ENCODE measurements at regions not wholly inside any gene's neighbourhood (a gene's known extent, or its start where the extent isn't known, plus 50 kb on each side); places are given as distances from the start of the nearest gene placed in this dataset.

- TF ChIP-seq POLR2A (IDR thresholded peaks at IDR 0.05) = no peak
- TF ChIP-seq, protein P1, sequence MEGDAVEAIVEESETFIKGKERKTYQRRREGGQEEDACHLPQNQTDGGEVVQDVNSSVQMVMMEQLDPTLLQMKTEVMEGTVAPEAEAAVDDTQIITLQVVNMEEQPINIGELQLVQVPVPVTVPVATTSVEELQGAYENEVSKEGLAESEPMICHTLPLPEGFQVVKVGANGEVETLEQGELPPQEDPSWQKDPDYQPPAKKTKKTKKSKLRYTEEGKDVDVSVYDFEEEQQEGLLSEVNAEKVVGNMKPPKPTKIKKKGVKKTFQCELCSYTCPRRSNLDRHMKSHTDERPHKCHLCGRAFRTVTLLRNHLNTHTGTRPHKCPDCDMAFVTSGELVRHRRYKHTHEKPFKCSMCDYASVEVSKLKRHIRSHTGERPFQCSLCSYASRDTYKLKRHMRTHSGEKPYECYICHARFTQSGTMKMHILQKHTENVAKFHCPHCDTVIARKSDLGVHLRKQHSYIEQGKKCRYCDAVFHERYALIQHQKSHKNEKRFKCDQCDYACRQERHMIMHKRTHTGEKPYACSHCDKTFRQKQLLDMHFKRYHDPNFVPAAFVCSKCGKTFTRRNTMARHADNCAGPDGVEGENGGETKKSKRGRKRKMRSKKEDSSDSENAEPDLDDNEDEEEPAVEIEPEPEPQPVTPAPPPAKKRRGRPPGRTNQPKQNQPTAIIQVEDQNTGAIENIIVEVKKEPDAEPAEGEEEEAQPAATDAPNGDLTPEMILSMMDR (IDR thresholded peaks at IDR 0.05) = no peak
Measured at GRCh38 chr9:90504486-90504885, 138.1 kb downstream of the DIRAS2 start.
